ENCODE measurements at regions not wholly inside any gene's neighbourhood (a gene's known extent, or its start where the extent isn't known, plus 50 kb on each side); places are given as distances from the start of the nearest gene placed in this dataset.

DNA sequence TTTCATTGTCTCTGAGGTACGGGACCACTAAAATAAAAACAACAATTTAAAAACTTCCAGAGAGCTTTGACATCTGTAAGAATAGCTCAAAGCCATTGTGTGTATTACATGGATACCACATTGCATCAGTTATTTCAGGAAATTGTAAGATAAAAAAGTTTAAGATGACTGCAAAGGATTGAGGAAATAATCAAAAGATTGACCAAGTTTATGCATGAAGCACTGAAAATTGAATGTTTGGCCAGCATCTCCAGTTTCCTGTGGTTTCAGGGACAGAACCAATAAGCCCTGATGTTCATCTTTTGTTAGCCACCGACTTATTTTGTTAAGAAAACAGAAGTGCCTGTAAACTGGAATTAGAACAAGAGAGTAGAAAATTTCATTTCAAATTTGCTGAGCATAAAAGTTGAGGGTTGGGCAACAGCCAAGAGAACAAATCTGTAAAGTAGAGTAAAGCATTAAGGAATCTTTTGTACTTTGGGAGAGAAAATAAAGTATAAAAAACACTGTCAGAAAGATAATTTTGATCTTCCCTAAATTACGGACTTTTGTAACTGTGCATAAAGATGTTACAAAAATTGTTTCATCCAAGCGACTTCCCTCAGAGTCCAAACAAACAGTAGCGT lies 211.5 kb upstream of the P2RY1 start:
- no peaks in the 10 kb centered on the region for H3K4me1 ChIP-seq (ENCODE audit: control insufficient read depth in 1 of 2, insufficient read depth in 2 of 2, low read length in 2 of 2)
- no peaks in the 10 kb centered on the region for H3K9me2 ChIP-seq (ENCODE audit: insufficient read depth)
- no peaks in the 10 kb centered on the region for H3K27me3 ChIP-seq (ENCODE audit: insufficient read depth, low read length)
- H3K4me2 ChIP-seq (ENCODE audit: low read length), result no peak overlapping the region
- TF ChIP-seq EZH2phosphoT487 (IDR thresholded peaks at IDR 0.05; ENCODE audit: borderline replicate concordance) (no peak), CBX3 (IDR thresholded peaks at IDR 0.05; ENCODE audit: low read depth) (no peak), TCF7L2 (IDR thresholded peaks at IDR 0.05; ENCODE audit: borderline replicate concordance, extremely low read depth, insufficient read depth, insufficient read length) (no peak), EGR1 (IDR thresholded peaks at IDR 0.05; ENCODE audit: low read depth) (no peak)
- TF ChIP-seq, protein P1, sequence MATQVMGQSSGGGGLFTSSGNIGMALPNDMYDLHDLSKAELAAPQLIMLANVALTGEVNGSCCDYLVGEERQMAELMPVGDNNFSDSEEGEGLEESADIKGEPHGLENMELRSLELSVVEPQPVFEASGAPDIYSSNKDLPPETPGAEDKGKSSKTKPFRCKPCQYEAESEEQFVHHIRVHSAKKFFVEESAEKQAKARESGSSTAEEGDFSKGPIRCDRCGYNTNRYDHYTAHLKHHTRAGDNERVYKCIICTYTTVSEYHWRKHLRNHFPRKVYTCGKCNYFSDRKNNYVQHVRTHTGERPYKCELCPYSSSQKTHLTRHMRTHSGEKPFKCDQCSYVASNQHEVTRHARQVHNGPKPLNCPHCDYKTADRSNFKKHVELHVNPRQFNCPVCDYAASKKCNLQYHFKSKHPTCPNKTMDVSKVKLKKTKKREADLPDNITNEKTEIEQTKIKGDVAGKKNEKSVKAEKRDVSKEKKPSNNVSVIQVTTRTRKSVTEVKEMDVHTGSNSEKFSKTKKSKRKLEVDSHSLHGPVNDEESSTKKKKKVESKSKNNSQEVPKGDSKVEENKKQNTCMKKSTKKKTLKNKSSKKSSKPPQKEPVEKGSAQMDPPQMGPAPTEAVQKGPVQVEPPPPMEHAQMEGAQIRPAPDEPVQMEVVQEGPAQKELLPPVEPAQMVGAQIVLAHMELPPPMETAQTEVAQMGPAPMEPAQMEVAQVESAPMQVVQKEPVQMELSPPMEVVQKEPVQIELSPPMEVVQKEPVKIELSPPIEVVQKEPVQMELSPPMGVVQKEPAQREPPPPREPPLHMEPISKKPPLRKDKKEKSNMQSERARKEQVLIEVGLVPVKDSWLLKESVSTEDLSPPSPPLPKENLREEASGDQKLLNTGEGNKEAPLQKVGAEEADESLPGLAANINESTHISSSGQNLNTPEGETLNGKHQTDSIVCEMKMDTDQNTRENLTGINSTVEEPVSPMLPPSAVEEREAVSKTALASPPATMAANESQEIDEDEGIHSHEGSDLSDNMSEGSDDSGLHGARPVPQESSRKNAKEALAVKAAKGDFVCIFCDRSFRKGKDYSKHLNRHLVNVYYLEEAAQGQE (IDR thresholded peaks at IDR 0.05; ENCODE audit: low read depth), result no peak
- ChIA-PET CTCF (no interaction called here), RAD21 (ENCODE audit: low non-redundant PET in 1 of 2, low total read pairs in 2 of 2, uncharacterized antibody in 2 of 2, unreplicated experiment in 2 of 2) (no interaction called here), POLR2A (no interaction called here)
- no peaks in the 10 kb centered on the region for H3K9me3 ChIP-seq (ENCODE audit: control insufficient read depth in 1 of 2, insufficient read depth in 1 of 2, low read depth in 1 of 2, low read length in 2 of 2)
- intact Hi-C loops (cut with micrococcal nuclease), result no loop called here
- no peak for DNase-seq (ENCODE audit: low read depth, low spot score)
- no peak overlapping the region for H3K4me3 ChIP-seq (replicated peaks in 1 of 2; ENCODE audit: low read depth in 1 of 2, low read length in 2 of 2)
- no peak overlapping the region for H3K27ac ChIP-seq (ENCODE audit: low read depth, low read length)
- H3K79me2 ChIP-seq (ENCODE audit: insufficient read depth, low read length), result no peaks in the 10 kb centered on the region
- H3K36me3 ChIP-seq (ENCODE audit: control insufficient read depth in 1 of 2, insufficient read depth in 2 of 2, low read length in 2 of 2), result no peaks in the 10 kb centered on the region
- no TSS peak for BruUV-seq (replicated peaks)
- no peak overlapping the region for H3K9ac ChIP-seq (ENCODE audit: low read length)
- no peaks in the 10 kb centered on the region for H4K20me1 ChIP-seq (ENCODE audit: insufficient read depth)
- no peak overlapping the region for H2AFZ ChIP-seq (ENCODE audit: low read depth, low read length, poor library complexity, severe bottlenecking)
- ATAC-seq, result no peak

DNA sequence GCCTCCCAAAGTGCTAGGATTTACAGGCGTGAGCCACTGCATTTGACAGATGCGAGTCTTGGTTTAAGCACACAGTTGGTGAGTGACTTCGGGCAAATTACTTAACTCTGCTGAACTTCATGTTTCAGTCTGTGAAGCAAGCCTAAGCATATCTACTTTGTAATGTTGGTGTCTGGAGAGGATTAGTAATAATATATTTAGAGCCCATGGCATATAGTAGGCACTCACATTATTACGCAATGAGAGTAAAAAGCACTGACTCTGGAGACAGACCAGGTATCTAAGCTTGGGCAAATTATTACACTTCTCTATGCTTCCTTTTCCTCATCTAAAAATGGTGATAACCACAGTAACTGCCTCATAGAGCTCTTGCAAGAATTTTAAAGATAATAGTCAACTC lies 208.7 kb upstream of the P2RY1 start:
- no peak overlapping the region for H3K4me3 ChIP-seq (replicated peaks in 1 of 2; ENCODE audit: low read depth in 1 of 2, low read length in 2 of 2)
- RAD21 ChIA-PET (ENCODE audit: low non-redundant PET in 1 of 2, low total read pairs in 2 of 2, uncharacterized antibody in 2 of 2, unreplicated experiment in 2 of 2), result no interaction called here
- no peaks in the 10 kb centered on the region for H4K20me1 ChIP-seq (ENCODE audit: insufficient read depth)
- no peak overlapping the region for H2AFZ ChIP-seq (ENCODE audit: low read depth, low read length, poor library complexity, severe bottlenecking)
- intact Hi-C loops (cut with micrococcal nuclease), result no loop called here
- DNase-seq (ENCODE audit: low read depth, low spot score) (no peak), ATAC-seq (no peak)
- no peaks in the 10 kb centered on the region for H3K79me2 ChIP-seq (ENCODE audit: insufficient read depth, low read length)
- no peak overlapping the region for H3K9ac ChIP-seq (ENCODE audit: low read length)
- H3K4me1 ChIP-seq (ENCODE audit: control insufficient read depth in 1 of 2, insufficient read depth in 2 of 2, low read length in 2 of 2), result no peaks in the 10 kb centered on the region
- H3K36me3 ChIP-seq (ENCODE audit: control insufficient read depth in 1 of 2, insufficient read depth in 2 of 2, low read length in 2 of 2), result no peaks in the 10 kb centered on the region
- H3K9me2 ChIP-seq (ENCODE audit: insufficient read depth), result no peaks in the 10 kb centered on the region
- CTCF ChIA-PET, result no interaction called here
- no peak overlapping the region for H3K27ac ChIP-seq (ENCODE audit: low read depth, low read length)
- POLR2A ChIA-PET, result no interaction called here
- no peak for TF ChIP-seq SIN3A (IDR thresholded peaks at IDR 0.05; ENCODE audit: low read depth)
- TF ChIP-seq, protein P1 (IDR thresholded peaks at IDR 0.05; ENCODE audit: low read depth), result no peak
- no peak for TF ChIP-seq EZH2phosphoT487 (IDR thresholded peaks at IDR 0.05; ENCODE audit: borderline replicate concordance)
- no peak overlapping the region for H3K4me2 ChIP-seq (ENCODE audit: low read length)
- H3K27me3 ChIP-seq (ENCODE audit: insufficient read depth, low read length), result no peaks in the 10 kb centered on the region
- BruUV-seq (replicated peaks), result no TSS peak
- H3K9me3 ChIP-seq (ENCODE audit: control insufficient read depth in 1 of 2, insufficient read depth in 1 of 2, low read depth in 1 of 2, low read length in 2 of 2), result no peaks in the 10 kb centered on the region
